ENCODE measurements at regions not wholly inside any gene's neighbourhood (a gene's known extent, or its start where the extent isn't known, plus 50 kb on each side); places are given as distances from the start of the nearest gene placed in this dataset.
"Not testable (repeated sequence)": the region's sequence is repeated elsewhere in the genome, so short reads cannot be mapped to it uniquely, and the experiment has no call there.

- DNase-seq = not testable (repeated sequence)
These were observed 78.3 kb upstream of the EED start for GRCh38 chr11:86166287-86166686.

GRCh38 chr11:86164106-86164505 lies 80.4 kb upstream of the EED start:
- DNase-seq = no peak

- not testable (repeated sequence) for DNase-seq
These were observed 81.2 kb upstream of the EED start for GRCh38 chr11:86163221-86163876.

- DNase-seq = no peak
These were observed 82.3 kb upstream of the EED start for GRCh38 chr11:86162239-86162638.

GRCh38 chr11:86161837-86162236 lies 82.7 kb upstream of the EED start:
- DNase-seq = no peak

- DNase-seq = no peak
These were observed 83.2 kb upstream of the EED start for GRCh38 chr11:86161336-86161735.

- DNase-seq = no peak
These were observed 83.9 kb upstream of the EED start for GRCh38 chr11:86160541-86161149.

GRCh38 chr11:86159581-86159891 lies 85.0 kb upstream of the EED start:
- no peak for DNase-seq

GRCh38 chr11:86158704-86159580 lies 85.6 kb upstream of the EED start:
- no peak for DNase-seq

GRCh38 chr11:86157797-86158378 lies 86.7 kb upstream of the EED start:
- DNase-seq = no peak

GRCh38 chr11:86156397-86156955 lies 87.6 kb upstream of the PICALM start:
- no peak for DNase-seq

- no peak for DNase-seq
These were observed 86.4 kb upstream of the PICALM start for GRCh38 chr11:86155200-86155844.

- DNase-seq = no peak
These were observed 84.6 kb upstream of the PICALM start for GRCh38 chr11:86153439-86153838.

GRCh38 chr11:86152901-86153300 lies 84.0 kb upstream of the PICALM start:
- no peak for DNase-seq

- DNase-seq = no peak
These were observed 83.3 kb upstream of the PICALM start for GRCh38 chr11:86152006-86152862.

GRCh38 chr11:86151174-86152005 lies 82.5 kb upstream of the PICALM start:
- no peak for DNase-seq

- DNase-seq = no peak
These were observed 81.9 kb upstream of the PICALM start for GRCh38 chr11:86150847-86151173.

GRCh38 chr11:86149792-86150191 lies 80.9 kb upstream of the PICALM start:
- no peak for DNase-seq

- no peak for DNase-seq
These were observed 79.5 kb upstream of the PICALM start for GRCh38 chr11:86148345-86148747.

- no peak for DNase-seq
These were observed 78.1 kb upstream of the PICALM start for GRCh38 chr11:86147004-86147403.

Measured in CD4-positive, alpha-beta T cell treated with Interleukin-4 for 4 hours (primary cell).